Glutamatergic neuron (in vitro differentiated cells): ENCODE measurements at regions not wholly inside any gene's neighbourhood (a gene's known extent, or its start where the extent isn't known, plus 50 kb on each side); places are given as distances from the start of the nearest gene placed in this dataset.

Source experiments
- DNase-seq: peaks from one replicate; pipeline ENCODE4 v3.0.0; 2022
- H3K27ac Mint-ChIP-seq: one replicate; pipeline ENCODE4 v1.8.0; 2020; ENCODE audit warnings: mild to moderate bottlenecking, mixed read lengths, inconsistent platforms; ENCODE audit not compliant: unreplicated experiment
- H3K27me3 Mint-ChIP-seq: one replicate; pipeline ENCODE4 v1.8.0; 2020; ENCODE audit warnings: mild to moderate bottlenecking, moderate library complexity, mixed read lengths, inconsistent platforms; ENCODE audit not compliant: unreplicated experiment
- H3K36me3 Mint-ChIP-seq: one replicate; pipeline ENCODE4 v1.8.0; 2020; ENCODE audit warnings: mild to moderate bottlenecking, mixed read lengths, inconsistent platforms; ENCODE audit not compliant: unreplicated experiment
- H3K4me1 Mint-ChIP-seq: one replicate; pipeline ENCODE4 v1.8.0; 2020; ENCODE audit warnings: mild to moderate bottlenecking, low read depth, mixed read lengths, inconsistent platforms; ENCODE audit not compliant: unreplicated experiment
- H3K4me3 Mint-ChIP-seq: one replicate; pipeline ENCODE4 v1.8.0; 2020; ENCODE audit warnings: mild to moderate bottlenecking, mixed read lengths, inconsistent platforms; ENCODE audit not compliant: unreplicated experiment
- H3K9me3 Mint-ChIP-seq: one replicate; pipeline ENCODE4 v1.8.0; 2020; ENCODE audit warnings: mild to moderate bottlenecking, moderate library complexity, mixed read lengths, inconsistent platforms; ENCODE audit not compliant: unreplicated experiment
- CTCF ChIP-seq: fragments of 200-600 bp; sonication (generic); IDR thresholded peaks from one replicate; pipeline ENCODE4 v1.5.0; 2021; ENCODE audit not compliant: partially characterized antibody, unreplicated experiment

GRCh38 chr1:82632155-82632554, 831.4 kb downstream of the ADGRL2 start:
- TF ChIP-seq CTCF = no peak
- Mint-ChIP-seq H3K4me3 (no peak overlapping the region), H3K4me1 (no peaks in the 10 kb centered on the region), H3K27ac (no peak overlapping the region), H3K27me3 (no peaks in the 10 kb centered on the region), H3K9me3 (no peaks in the 10 kb centered on the region), H3K36me3 (no peaks in the 10 kb centered on the region)
- DNase-seq = no peak

GRCh38 chr1:82628887-82629286, 828.2 kb downstream of the ADGRL2 start:
- Mint-ChIP-seq H3K9me3 (no peaks in the 10 kb centered on the region), H3K4me1 (no peaks in the 10 kb centered on the region), H3K4me3 (no peak overlapping the region), H3K27ac (no peak overlapping the region), H3K27me3 (no peaks in the 10 kb centered on the region), H3K36me3 (peaks cover 3% of the 10 kb centered on the region)
- no peak for TF ChIP-seq CTCF
- DNase-seq = no peak

- H3K27ac Mint-ChIP-seq = no peak overlapping the region
- DNase-seq = no peak
- no peaks in the 10 kb centered on the region for H3K27me3 Mint-ChIP-seq
- H3K4me1 Mint-ChIP-seq = no peaks in the 10 kb centered on the region
- TF ChIP-seq CTCF = no peak
- peaks cover 3% of the 10 kb centered on the region for H3K9me3 Mint-ChIP-seq
- H3K4me3 Mint-ChIP-seq = no peak overlapping the region
- H3K36me3 Mint-ChIP-seq = peaks cover 3% of the 10 kb centered on the region
Observed at GRCh38 chr1:82625537-82625936, 824.8 kb downstream of the ADGRL2 start.

GRCh38 chr1:82621076-82621475, 820.3 kb downstream of the ADGRL2 start:
- no peaks in the 10 kb centered on the region for H3K4me1 Mint-ChIP-seq
- no peak for DNase-seq
- H3K27me3 Mint-ChIP-seq = no peaks in the 10 kb centered on the region
- no peak for TF ChIP-seq CTCF
- no peak overlapping the region for H3K4me3 Mint-ChIP-seq
- H3K9me3 Mint-ChIP-seq = peaks cover 3% of the 10 kb centered on the region
- H3K36me3 Mint-ChIP-seq = no peaks in the 10 kb centered on the region
- H3K27ac Mint-ChIP-seq = no peak overlapping the region

GRCh38 chr1:82614090-82614489, 813.4 kb downstream of the ADGRL2 start:
- no peaks in the 10 kb centered on the region for H3K4me1 Mint-ChIP-seq
- no peak for DNase-seq
- H3K27me3 Mint-ChIP-seq = no peaks in the 10 kb centered on the region
- no peaks in the 10 kb centered on the region for H3K36me3 Mint-ChIP-seq
- no peak for TF ChIP-seq CTCF
- no peak overlapping the region for H3K4me3 Mint-ChIP-seq
- H3K9me3 Mint-ChIP-seq = no peaks in the 10 kb centered on the region
- no peak overlapping the region for H3K27ac Mint-ChIP-seq
